IMR-90 (cell line): ENCODE measurements at regions not wholly inside any gene's neighbourhood (a gene's known extent, or its start where the extent isn't known, plus 50 kb on each side); places are given as distances from the start of the nearest gene placed in this dataset.

ENCODE experiments used
- BHLHE40 ChIP-seq: fragments of 150-350 bp; IDR thresholded peaks from 2 replicates; pipeline ENCODE4 v1.6.1; 2016; ENCODE audit warnings: mild to moderate bottlenecking, low read depth, low read length
- CEBPB ChIP-seq: IDR thresholded peaks from 2 replicates; pipeline ENCODE4 v1.6.1; 2012; ENCODE audit warnings: low read depth, low read length, improper control_type of control experiment
- CHD1 ChIP-seq: IDR thresholded peaks from 2 replicates; pipeline ENCODE4 v1.6.1; 2012; ENCODE audit warnings: low read depth, low read length, improper control_type of control experiment
- CTCF ChIP-seq: conservative IDR thresholded peaks from 2 replicates; pipeline ENCODE4 v1.5.1; 2012; ENCODE audit warnings: mild to moderate bottlenecking, low read depth, low read length, improper control_type of control experiment
- ELK1 ChIP-seq: fragments of 150-350 bp; IDR thresholded peaks from 2 replicates; pipeline ENCODE4 v1.6.1; 2016; ENCODE audit warnings: low read depth, mild to moderate bottlenecking, low read length, moderate library complexity, borderline replicate concordance
- MAFK ChIP-seq: IDR thresholded peaks from 2 replicates; pipeline ENCODE4 v1.6.1; 2012; ENCODE audit warnings: low read depth, low read length, improper control_type of control experiment
- MXI1 ChIP-seq: IDR thresholded peaks from 2 replicates; pipeline ENCODE4 v1.6.1; 2012; ENCODE audit warnings: low read depth, mild to moderate bottlenecking, low read length, moderate library complexity, borderline replicate concordance
- NFE2L2 ChIP-seq: fragments of 150-350 bp; IDR thresholded peaks from 2 replicates; pipeline ENCODE4 v1.6.1; 2016; ENCODE audit warnings: low read depth, mild to moderate bottlenecking, low read length
- POLR2A ChIP-seq: IDR thresholded peaks from 2 replicates; pipeline ENCODE4 v1.6.1; 2012; ENCODE audit warnings: mild to moderate bottlenecking, low read depth, low read length
- RAD21 ChIP-seq: IDR thresholded peaks from 2 replicates; pipeline ENCODE4 v1.6.1; 2012; ENCODE audit warnings: low read length, improper control_type of control experiment
- RCOR1 ChIP-seq: IDR thresholded peaks from 2 replicates; pipeline ENCODE4 v1.6.1; 2012; ENCODE audit warnings: mild to moderate bottlenecking, low read length, improper control_type of control experiment; ENCODE audit not compliant: insufficient replicate concordance
- RFX5 ChIP-seq: IDR thresholded peaks from 2 replicates; pipeline ENCODE4 v1.8.0; 2012; ENCODE audit warnings: low read depth, mild to moderate bottlenecking, low read length, moderate library complexity
- SMC3 ChIP-seq: fragments of 150-350 bp; IDR thresholded peaks from 2 replicates; pipeline ENCODE4 v1.6.1; 2016; ENCODE audit warnings: low read depth, mild to moderate bottlenecking, antibody characterized with exemption, low read length, moderate library complexity
- USF2 ChIP-seq: fragments of 150-350 bp; IDR thresholded peaks from 2 replicates; pipeline ENCODE4 v1.6.1; 2017; ENCODE audit warnings: mild to moderate bottlenecking, antibody characterized with exemption, low read length, low read depth

- no peak for TF ChIP-seq CTCF
- TF ChIP-seq USF2 = no peak
- no peak for TF ChIP-seq CHD1
- TF ChIP-seq MXI1 = no peak
- TF ChIP-seq POLR2A = no peak
- no peak for TF ChIP-seq CEBPB
- TF ChIP-seq RAD21 = no peak
- no peak for TF ChIP-seq BHLHE40
- no peak for TF ChIP-seq NFE2L2
- TF ChIP-seq RFX5 = no peak
- TF ChIP-seq MAFK = no peak
- TF ChIP-seq ELK1 = no peak
- no peak for TF ChIP-seq RCOR1
- TF ChIP-seq SMC3 = no peak
These were observed 189.2 kb downstream of the C7orf25 start for GRCh38 chr7:42722716-42723115.
